Astrocyte of the hippocampus (primary cell): ENCODE measurements at regions not wholly inside any gene's neighbourhood (a gene's known extent, or its start where the extent isn't known, plus 50 kb on each side); places are given as distances from the start of the nearest gene placed in this dataset.

ENCODE experiments used
- DNase-seq: peaks from one replicate; pipeline ENCODE4 v3.0.0; 2011; ENCODE audit warnings: low read depth, low spot score

DNA sequence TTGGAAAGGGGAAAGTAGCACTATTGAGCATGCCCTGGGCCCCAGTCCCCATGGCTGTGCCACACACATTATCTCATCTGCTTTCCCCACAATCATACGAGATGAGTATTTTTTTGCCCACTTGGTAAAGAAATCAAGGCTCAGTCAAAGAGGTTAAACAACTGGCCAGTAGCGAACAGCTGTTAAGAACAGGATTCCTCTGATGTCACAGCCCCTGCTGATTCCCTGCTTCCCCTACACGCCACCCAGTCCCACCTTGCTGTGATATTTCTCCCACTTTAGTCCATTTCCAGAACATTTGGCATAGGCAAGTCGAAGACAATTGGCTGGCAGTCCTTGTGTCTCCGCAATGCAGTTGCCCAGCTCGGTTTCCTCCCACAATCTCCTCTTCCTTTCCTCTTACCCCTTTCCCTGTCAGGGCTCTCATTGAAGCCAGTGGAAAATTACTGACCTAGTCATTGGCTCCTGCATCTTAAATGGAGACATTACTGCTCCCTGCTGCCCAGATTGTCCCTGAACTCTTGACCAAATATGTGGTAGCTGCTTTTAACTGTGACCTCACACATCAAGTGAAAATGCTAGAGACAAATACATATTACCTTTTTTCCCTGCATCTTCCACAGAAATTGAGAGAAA, 56.5 kb upstream of the EEPD1 start:
- no peak for DNase-seq

DNA sequence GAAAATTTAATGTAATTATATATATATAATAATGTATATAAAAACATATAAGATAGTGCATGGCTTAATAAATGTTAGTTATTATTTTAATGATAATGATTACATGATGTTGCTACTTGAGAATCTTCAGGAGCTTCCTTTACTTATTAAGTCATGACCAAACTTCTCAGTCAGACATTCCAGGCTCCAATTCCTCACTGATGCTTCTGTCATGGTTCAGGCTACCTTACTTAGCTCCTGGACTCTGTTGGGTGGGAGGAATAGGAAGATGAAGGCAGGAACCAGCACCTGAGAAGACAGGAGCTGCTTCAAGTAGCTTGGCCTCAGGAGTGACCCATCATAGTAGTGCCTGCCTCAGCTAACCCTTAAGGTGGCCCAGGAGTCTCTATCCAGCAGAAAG, 55.0 kb upstream of the EEPD1 start:
- DNase-seq = no peak

DNA sequence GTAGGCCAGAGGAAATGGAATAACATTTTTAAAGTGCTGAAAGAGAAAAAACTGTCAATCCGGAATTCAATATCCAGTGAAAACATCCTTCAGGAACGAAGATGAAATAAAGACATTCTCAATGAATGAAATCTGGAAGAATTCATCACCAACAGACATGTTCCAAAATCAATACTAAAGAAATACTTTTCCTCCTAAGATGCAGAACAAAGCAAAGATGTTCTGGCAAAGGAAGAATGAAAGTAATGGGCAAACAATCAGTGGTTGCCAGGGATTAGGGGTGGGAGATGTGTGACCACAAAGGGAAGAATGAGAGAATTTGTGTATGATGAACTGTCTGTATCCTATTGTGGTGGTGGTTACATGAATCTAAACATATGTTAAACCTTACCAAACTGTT, 52.8 kb upstream of the EEPD1 start:
- no peak for DNase-seq

- no peak for DNase-seq
These were observed 52.4 kb upstream of the EEPD1 start for GRCh38 chr7:36100634-36101033.
